Stimulated activated CD4-positive, alpha-beta T cell treated with anti-CD3 and anti-CD28 coated beads, TNF-alpha, amount 100 ng/mL, for 1 hour (primary cell): ENCODE measurements at regions not wholly inside any gene's neighbourhood (a gene's known extent, or its start where the extent isn't known, plus 50 kb on each side); places are given as distances from the start of the nearest gene placed in this dataset.
"Not testable (repeated sequence)": the region's sequence is repeated elsewhere in the genome, so short reads cannot be mapped to it uniquely, and the experiment has no call there.

Experiments used
- DNase-seq, 3 donors: peaks; one replicate each; pipeline ENCODE4 v3.0.0-alpha.2; 2020; ENCODE audit warnings: low read depth in 3 of 3, low spot score in 1 of 3

DNA sequence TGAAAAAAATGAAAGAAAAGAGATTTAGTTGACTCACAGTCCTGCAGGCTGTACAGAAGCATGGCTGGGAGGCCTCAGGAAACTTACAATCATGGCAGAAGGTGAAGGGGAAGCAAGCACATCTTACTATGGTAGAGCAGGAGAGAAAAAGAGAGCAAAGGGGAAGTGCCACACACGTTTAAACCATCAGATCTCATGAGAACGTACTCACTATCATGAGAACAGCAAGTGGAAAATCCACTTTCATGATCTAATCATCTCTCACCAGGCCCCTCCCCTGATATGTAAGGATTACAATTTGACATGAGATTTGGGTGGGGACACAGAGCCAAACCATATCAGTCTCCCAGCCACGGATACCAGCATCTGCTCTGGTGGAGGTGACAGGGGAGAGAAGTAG is 50.8 kb upstream of the CPOX start:
- DNase-seq, result no peak

DNA sequence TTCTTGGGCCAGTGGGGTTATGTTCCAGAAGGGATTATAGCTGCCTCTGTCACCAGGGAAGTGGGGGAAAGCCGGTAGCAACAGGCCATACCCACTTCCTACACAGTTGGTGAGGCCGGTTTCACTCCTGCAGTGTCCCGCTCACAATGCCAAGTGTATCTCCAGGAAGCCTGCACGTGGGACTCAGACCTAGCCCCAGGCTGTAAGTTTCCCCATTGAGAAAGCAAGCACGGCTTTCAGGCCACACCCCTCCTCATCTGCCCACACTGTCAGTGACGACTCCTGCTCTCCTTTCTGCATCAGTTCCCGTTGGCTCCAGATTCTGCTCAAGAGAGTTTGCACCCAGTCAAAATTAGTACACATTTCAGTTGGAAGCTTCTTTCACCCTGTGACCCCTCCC is 51.6 kb upstream of the CPOX start:
- DNase-seq, result no peak

DNA sequence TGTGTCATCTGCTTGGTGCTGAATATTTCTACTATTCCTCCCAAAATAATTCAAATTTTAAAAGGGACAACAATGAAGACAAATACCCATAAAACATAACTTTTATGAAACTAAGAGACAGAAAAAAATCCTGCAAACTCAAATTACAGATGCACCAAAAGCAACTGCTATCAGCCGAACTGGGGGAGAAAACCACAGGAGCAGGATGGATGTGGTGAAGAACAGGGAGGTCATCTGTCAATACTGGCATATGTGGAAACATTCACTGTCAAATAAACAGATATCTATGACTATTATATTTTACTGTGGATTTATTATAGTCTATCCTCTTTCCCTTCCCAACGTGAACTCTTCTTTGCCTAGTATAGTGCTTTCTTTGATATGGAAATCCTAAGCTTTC is 53.3 kb upstream of the CPOX start:
- DNase-seq, result no peak

DNA sequence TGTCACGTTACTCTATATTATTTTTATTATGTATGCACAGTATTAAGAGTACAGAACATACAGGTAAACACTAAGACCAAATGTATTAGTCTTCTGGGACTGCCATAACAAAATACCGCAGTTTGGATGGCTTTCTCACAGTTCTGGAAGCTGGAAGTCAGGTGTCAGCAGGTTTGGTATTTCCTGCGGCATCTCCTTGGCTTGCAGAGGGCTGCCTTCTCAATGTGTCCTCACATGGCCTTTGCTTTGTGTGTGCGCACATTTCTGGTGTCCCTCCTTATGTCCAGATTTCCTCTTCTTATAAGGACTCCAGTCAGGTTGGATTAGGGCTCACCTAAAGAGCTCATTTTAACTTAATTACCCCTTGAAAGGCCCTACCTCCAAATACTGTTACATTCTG is 53.8 kb upstream of the CPOX start:
- DNase-seq, result no peak

DNA sequence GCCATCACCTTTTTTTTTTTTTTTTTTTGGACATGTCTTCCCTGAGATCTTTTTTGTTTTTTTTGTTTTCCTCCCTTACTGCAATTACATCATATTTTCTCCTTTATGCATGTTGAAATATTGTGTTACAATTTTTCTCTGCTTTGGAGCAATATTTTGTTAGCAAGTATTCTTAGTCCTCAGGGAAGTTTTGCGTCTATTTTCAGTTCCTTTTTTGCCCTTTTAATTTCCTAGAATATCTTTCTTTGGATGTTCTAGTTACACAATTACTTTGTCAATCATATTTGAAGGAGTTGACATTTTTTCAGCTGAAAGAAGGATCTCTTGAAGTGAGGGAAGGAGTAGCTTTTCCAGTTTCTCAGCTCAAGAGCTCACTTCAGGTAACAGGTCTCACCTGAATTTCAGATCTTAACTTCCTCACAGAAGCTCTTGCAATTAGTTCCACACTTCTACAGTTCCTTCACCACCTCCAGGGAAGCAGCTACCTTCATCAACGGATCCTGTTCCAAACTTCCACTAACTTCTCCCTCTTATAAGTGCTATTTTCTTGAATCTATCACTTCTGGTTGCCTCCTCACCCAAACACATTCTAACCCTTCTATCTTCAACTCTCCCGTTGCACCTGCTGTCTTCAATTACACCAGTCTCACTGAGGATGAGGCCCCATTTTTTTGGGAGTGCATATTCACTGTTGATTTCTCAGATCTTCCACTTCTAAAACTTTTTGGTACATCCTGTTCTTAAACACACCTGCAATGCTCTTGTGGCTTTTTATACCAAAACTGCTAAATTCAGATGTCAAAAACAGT is 57.8 kb upstream of the CPOX start:
- no peak for DNase-seq

DNA sequence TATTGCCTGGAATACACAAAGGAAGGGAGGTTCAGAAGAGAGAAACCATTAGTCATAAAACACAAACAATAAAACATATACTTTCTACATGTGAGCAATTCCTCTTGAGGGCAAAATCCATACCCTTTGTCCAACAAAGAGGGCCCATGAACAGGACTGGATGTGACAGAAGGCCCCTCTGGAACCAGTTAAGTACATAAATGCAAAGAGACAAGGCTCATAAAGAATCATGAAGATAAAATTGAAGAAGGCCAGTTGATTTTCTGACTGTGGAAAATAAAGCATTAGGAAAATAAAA is 58.3 kb upstream of the CPOX start:
- DNase-seq, result no peak

DNA sequence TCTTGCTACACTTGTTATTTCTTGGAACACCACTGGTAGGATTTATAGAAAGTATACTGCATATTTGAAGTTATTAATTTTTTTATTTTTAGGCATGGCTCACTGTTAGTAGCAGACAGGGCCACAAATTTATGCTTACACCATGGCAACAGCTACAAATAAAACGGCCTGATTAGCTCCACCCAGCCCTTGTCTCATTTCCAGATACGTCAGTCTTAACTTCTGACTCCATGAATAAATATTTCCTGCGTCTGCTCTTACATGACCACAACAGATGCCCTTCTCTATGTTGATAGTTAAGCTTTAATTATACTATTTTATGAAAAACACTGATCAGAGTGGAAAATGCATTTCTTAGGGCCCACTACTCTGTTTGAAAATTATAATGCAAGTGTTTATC is 62.3 kb upstream of the CPOX start:
- DNase-seq, result no peak

DNA sequence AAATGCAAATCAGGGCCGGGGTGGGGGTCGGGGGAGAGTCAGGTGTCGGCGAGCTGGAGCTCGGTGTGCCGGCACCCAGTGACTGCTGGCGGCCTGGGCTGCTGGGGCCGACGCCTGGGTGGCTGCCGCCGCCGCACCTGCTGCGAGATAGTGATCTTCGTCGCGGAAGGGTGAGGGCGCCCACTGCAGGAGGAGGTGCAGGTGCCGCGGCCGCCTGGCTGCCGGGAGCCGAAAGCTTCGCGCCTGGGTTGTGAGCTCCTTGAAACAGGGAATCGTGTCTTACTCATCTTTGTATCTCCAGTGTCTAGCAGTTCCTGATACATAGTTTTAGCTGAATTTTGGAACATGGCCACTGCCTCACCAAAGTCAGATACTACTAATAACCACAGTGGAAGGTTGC is 64.0 kb upstream of the CPOX start:
- DNase-seq, result peak in 1 of 3 donors; percentile 12

DNA sequence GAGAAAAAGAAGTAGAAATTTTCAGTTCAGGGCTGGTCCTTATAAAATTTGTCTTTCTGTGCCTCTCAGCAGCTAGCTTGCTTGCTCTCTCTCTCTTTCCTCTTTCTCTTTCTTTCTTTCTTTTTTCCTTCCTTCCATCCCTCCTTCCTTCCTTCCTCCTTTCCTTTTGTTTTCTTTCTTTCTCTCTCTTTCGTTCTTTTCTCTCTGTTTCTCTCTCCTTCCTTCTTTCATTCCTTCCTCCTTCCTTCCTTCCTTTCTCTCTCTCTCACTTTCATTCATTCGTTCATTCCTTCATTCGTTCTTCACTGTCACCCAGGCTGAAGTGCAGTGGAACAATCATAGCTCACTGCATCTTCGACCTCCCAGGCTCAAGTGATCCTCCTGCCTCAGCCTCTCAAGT is 69.3 kb upstream of the CPOX start:
- no peak for DNase-seq

DNA sequence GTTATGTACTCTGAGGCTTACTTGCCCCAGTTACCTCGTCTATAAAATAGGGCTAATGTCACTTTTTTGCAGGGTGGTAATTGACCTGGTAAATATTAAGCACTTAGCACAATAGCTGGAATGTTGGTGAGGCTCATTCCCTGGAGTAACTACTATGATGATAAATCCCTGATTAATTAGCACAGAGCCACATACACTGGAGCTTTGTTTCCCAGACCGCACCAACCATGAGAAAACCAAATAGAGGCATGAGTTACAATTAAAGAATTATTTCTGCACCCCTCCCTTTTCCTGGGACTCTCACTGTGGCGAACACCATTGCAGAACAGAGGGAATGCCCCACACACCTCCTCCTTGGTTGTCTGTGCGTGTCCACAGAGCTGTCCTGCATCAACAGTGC is 76.6 kb upstream of the CPOX start:
- no peak for DNase-seq

DNA sequence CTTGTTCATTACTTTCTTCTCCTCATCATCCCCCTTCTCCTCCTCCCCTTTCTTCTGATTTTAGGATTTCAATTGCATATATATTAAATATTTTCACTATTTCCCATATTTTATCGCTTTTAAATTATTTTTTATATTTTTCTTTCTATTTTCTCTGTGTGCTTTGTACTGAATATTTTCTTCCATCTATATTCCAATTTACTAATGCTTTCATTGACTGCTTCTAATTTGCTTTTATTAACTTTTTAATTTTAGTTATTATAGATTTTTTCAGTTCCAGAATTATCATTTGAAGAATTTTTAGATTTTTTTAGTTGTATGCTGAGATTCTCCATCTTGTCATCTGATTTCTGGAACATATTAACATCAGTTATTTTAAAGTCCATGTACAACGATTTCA is 83.2 kb upstream of the ST3GAL6 start:
- no peak for DNase-seq

DNA sequence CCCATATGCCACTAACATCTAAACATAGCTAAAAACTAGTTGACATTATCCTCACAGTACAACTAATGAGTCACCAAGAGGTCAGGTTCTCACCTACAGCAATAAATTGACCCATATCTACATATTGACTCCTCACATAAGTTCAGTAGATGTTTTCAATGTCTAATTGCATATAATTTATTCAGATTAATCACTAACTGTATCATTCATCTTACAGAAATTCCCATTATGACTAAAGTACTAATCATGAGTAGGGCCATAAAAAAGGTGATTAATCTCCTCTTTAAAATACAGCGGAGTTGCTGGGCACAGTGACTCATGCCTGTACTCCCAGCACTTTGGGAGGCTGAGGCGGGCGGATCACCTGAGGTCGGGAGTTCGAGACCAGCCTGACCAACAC is 82.4 kb upstream of the ST3GAL6 start:
- no peak for DNase-seq

DNA sequence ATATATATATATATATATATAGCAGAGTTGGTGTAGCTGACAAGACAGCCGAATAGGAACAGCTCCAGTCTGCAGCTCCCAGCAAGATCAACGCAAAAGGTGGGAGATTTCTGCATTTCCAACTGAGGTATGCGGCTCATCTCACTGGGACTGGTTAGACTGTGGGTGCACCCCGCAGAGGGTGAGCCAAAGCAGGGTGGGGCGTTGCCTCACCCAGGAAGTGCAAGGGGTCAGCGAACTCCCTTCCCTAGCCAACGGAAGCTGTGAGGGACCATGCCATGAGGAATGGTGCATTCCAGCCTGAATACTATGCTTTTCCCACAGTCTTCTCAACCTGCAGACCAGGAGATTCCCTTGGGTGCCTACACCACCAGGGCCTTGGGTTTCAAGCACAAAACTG is 81.7 kb upstream of the ST3GAL6 start:
- no peak for DNase-seq

DNA sequence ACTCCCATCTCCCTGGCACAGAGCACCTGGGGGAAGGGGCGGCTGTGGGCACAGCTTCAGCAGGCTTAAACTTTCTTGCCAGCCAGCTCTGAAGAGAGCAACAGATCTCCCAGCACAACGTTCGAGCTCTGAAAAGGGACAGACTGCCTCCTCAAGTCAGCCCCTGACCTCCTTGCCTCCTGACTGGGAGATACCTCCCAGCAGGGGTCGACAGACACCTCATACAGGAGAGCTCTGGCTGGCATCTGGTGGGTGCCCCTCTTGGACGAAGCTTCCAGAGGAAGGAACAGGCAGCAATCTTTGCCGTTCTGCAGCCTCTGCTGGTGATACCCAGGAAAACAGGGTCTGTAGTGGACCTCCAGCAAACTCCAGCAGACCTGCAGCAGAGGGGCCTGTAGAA is 80.7 kb upstream of the ST3GAL6 start:
- DNase-seq, result not testable (repeated sequence)

DNA sequence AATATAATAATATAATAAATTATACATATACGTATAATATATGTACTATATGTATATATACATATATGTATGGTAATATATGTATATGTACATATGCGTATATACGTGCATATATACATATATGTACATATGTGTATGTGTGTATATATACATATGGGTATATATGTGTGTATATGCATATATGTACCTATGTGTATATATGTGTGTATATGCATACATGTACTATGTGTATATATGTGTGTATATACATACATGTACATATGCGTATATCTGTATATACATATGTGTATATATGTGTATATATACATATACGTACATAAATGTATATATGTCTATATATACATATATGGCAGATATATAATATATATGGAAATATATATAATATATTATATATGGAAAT is 74.8 kb upstream of the ST3GAL6 start:
- DNase-seq, result no peak

DNA sequence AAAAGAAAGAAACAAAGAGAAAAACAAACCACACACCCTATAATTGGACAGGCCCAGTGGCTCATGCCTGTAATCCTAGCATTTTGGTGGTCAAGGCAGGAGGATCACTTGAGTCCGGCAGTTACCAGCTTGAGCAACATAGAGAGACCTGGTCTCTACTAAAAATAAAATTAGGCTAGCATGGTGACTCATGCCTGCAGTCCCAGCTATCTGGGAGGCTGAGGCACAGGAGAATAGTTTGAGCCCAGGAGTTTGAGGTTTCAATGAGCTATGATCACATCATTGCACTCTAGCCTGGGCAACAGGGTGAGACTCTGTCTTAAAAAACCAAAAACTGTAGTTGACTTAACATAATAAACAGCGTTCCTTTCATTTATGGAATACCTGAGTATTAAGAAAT is 72.3 kb upstream of the ST3GAL6 start:
- no peak for DNase-seq

DNA sequence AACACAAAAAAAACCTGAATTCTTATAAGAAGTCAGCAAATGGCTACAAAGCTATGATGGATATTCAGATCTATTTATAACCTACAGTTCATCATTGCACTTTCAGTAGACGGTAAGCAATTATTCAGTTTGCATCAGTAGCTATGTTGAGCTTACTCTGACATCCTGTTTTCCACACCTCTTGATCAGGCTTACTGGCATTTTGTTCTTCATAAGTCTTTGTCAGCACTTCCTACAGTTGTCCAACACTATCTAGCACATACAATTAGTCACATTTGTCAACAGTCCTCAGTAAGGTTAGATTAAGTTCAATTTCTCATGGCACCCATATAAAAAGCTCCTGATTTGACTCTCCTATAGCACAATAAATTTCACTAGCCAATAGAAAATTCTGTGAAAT is 71.2 kb upstream of the ST3GAL6 start:
- no peak for DNase-seq

DNA sequence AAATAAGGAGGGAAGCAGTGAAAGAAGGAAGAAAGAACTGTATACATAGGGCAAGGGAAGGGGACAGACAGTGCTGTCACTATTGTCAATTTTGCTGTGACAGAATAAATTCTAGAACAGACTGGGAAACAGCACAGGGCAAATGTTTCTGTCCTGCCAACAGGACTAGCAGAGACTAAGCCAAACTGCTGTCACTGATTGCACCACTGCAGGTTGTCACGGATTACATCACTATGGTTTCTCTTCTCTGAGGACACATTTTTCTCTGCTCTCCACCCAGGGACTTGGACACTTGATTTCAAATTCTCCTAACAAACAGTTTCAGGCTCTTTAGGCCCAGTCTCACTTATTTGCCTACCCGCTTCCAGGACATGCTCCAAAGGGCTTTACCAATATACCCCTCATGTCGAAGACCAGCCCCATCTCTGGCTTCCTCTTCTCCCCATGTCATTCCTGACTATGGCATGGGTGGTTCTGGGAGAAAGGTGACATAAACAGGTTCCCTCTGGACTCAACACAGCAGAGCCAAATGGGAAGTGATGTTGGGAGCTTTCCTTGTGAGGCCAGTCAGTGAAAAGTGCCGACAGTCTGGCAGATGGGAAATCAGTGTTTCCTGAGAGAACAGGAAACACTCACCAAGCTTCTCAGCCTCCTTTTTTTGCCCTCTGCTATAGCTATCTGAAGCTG is 70.2 kb upstream of the ST3GAL6 start:
- no peak for DNase-seq

DNA sequence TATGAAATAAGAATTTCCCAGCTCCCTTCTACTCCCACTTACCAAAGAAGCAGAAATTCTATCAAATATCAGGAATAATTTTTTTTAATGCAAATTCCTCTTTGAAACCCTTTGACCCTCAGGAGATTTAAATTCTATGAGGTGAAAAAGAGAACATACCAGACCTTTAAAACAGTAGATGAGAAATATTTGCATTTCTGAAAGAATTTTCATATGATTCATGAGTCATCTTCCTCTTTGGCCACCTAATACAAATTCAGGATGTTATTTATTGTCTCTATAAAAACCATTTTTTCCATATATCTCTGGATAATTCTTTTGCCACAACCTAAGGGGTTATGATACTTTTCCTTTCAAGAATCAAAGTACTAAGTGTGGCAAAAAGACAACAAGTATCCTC is 67.3 kb upstream of the ST3GAL6 start:
- no peak for DNase-seq

DNA sequence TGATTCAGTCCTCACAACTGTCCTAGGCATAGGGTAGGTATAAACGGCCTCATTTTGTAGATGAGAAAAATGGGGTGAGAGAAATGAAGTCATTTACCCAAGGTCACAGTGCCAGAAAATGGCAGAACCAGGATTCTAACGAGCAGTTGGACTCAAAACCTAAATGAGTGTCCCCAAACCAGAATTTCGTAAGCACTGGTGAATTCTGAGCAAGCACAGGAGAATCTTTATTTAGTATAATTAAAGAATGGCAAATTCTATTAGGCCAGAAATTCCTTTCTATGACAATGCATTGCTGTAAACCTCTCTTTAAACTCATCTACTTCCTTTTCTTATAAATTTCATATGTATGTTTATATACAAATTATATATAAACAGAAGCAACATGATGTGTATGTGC is 66.8 kb upstream of the ST3GAL6 start:
- DNase-seq, result not testable (repeated sequence)

DNA sequence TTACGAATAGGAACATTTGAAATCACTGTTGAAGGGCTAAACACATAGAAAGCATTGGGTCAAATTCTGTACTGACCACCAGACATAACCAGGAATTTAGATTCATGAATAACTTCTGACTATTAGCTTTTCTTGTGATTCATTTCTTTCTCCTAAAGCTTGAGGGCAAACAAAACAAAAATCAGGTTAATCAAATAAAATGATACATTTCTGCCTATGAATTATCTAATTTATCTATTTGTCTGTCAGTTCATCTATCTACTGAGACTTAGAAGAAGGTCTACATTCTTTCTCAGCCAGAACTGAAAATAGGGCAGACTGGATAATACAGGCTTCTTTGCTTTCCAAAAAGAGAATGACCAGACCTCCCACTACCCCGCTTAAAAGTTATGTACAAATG is 65.9 kb upstream of the ST3GAL6 start:
- DNase-seq, result no peak

DNA sequence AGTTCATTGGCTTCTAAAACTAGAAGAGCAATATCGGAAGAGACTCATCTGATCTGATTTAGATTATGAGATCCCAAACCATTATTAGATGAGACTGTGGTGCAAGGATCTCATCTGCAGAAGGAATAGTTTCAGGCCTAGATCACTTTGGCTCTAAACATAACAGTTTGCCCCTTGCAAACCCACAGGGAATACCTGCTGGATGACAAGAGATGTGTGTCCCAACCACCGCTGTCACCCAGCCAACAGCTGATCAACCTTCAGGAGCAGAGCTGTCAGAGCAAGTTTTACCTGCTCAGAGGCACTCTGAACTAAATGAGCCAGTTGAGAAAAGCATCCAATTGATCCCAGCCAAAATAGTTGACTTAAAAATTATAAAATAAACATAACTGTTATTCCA is 64.0 kb upstream of the ST3GAL6 start:
- DNase-seq, result no peak

DNA sequence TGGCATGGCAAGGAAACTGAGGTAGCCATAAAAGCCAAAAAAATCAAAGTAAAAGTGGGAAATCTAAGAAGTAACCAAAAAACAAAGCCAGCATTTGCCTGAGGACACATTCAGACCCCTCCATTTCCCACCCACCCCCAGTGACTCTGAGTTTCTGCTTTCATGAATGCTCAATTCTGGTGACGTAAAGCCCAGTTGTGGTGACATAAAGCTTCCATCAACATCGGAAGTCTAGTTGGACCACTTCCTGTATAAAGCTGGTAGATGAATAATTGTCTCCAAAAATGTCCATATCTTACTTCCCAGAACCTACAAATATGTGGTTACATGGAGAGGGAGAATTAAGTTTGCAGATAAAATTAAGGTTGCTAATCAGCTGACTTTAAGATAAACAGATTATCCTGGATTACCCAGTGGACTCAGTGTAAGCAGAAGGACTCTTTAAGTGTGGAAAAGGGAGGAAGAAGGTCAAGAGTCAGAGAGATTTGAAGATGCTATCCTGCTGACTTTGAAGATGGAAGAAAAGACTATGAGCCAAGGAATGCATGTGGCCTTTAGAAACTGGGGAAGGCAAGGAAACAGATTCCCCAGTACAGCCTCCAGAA is 62.0 kb upstream of the ST3GAL6 start:
- DNase-seq, result no peak
